GM19395 (cell line): ENCODE measurements at regions not wholly inside any gene's neighbourhood (a gene's known extent, or its start where the extent isn't known, plus 50 kb on each side); places are given as distances from the start of the nearest gene placed in this dataset.

Experiments
- ATAC-seq: cut with Tn5 transposase; IDR thresholded peaks from one replicate; pipeline ENCODE4 v1.9.1; 2021; ENCODE audit warnings: mild to moderate bottlenecking, moderate library complexity; ENCODE audit not compliant: unreplicated experiment

DNA sequence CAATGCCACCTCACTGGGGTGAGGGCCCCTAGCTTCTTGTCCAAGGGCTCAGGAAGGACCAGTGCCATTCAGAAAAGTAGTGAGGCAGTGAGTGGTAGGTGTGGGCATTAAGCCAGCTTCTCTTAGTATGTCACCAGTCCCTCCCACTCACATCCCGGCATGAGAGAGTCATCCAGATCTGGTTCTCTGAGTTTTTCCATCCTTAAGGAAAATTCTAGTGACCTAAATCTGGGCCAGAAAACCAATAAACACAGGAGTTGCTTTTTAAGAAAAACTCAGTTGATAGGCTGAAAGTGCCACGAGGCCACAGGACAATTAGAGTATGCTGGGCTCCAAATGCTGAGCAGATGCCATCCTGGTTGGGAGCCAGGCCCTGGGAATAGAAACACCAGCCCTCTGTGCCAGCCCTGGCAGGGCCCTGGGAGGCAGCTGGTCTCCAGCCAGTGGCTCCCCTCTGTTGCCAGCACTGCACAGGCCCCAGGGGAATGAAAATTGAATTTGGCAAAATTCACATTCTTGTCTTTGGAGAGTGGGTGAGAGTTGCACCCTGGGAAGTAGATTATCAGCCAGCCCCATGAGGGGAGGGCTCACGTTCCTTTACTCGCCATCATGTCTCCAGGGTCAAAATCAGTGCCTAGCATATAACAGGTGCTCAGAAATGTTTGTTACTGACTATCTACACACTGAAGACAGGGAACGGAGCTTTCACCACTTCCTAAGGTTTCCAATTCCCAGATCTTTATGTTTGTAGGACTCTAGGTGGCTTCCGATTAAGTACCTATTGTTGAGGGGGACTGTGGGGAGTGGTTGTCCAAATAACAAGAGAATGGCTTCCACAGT lies 52.8 kb downstream of the FAM43A start:
- ATAC-seq, result no peak

DNA sequence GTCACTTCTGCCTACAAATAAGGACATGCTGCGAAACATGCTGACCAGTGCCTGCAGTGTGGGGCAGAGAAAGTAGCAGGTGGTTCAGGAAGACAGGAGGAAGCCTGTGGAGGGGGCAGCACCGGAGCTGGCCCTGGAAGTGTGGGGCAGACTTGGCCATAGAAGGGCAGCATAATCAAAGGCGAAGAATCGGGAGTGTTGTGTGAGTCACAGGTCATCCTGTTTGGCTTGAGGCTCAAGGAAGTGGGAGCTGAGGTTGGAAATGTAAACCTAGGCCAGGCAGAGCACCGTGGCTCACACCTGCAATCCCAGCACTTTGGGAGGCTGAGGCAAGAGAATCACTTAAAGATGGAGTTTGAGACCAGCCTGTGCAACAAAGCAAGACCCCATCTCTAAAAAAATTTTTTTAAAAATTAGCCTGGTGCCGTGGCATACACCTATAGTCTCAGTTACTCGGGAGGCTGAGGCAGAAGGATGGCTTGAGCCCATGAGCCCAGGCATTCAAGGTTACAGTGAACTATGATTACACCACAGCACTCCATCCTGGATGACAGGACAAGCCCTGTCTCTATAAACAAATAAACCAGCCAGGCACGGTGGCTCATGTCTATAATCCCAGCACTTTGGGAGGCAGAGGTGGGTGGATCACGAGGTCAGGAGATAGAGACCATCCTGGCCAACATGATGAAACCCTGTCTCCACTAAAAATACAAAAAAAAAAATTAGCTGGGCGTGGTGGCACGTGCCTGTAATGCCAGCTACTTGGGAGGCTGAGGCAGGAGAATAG lies 54.0 kb downstream of the FAM43A start:
- no peak for ATAC-seq

DNA sequence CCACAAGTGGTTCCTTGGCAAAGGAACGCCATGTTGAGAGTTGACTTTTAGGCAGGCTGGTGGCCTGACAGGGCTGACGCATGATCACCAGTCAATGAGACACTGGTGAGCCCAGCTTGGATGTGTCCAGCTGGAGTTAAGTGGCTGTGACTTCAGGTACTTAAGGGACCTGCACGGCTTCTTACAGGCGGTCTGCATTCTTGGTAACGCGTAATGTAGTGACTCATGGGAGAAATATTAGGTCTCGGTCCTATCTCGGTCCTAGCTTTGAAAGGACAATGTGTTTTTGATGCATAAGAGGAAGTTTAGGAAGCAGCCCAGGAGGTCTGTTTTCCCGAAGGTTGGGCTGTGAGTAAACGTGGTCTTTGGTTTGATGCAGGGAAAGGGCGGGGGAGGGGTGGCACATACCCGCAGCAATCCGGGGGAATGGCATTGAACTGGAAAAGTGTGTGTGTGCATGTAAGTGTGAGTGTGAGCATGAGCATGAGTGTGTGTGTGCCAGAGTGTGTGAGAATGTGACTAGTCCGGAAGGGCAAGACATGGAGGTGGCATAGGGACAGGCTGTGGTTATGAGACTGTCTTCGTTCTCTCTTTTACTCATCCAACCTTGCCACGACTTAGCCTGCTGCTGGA lies 55.3 kb downstream of the FAM43A start:
- ATAC-seq, result no peak

DNA sequence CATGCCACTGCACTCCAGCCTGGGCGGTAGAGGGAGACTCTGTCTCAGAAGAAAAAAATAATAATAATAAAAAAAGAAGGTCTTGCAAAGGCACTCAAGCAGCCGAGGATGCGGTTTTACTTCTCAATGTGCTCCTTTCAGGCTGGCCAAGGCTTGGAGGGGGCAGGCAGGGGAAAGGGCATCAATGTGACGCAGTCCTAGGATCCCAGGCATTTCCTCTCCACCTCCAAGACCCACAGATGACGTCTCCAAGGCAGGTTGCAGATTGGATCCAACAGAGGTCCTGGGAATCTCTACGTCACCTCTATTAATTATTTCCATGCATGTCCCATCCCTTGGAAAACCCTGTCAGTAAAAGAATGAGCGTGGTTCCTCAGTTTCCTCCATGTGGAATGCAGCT lies 56.2 kb downstream of the FAM43A start:
- ATAC-seq, result no peak

DNA sequence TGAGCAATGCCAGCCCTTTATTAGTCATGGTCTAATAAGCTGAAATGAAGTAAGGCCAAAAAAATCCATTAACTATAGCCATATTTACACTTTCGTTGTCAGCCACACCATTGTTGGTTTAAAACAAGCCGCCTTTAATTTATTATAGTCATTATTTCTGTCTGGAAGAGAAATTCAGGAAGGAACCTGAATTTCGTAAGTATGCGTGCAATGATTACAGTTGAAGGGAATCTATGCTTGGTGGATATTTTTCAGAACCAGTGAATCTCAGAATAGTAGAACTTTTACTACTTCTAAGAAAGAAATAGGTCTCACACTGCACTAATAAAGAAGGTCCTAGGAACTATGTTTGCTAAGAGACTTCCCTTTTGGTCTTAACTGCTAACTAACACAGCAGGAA lies 59.1 kb downstream of the FAM43A start:
- no peak for ATAC-seq

DNA sequence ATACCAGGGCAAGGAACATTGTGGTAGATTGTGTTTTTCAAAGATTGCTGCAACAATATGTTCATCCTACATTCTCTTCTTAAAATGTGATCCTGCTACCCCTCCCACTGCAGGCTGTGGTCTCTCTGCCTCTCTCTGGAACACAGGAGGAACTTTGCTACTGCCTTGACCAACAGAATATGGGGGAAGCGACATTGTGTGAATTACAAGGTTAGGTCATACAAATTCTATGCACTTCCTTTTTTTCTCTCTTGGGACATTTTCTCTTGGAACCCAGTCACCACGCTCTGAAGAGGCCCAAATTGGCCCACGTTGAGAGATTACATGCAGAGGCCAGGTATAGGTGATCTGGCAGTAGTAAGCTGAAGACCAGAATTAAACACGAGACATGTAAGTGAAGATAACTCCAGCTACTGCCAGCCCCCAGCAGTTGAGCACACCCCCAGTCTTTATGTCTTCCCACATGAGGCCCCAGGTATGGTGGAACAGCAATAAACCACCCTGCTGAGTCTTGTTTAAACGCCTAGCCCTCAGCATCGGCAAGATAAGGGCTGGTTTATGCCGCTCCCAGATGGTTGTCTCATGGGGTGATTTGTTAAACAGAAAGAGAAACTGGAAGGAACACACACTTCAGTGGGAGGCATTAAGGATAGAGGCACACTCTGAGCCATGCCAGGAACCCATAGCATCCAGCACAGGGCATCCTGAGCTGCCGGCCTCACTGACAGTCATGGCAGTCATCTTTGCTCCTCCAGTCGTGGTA lies 59.9 kb downstream of the FAM43A start:
- ATAC-seq, result no peak

DNA sequence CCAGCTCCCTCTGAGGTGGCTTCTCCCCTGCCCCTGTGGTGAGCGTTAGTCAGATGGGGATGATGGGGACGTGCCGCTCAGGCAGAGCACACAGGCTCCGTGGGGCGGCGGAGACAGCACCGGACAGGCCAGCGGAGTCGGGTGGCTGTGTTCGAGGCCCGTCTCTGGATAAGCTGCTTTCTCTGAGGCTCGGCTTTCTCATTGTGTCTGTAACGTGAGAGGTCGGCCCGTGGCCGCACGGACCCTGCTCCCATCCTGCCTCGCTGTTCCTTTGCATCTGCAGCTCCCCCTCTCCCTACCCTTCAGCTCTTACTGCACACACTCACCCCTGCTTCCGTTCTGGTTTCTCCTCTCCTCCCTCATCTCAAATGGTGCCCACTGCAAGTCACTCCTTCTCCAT lies 62.5 kb downstream of the FAM43A start:
- ATAC-seq, result no peak

DNA sequence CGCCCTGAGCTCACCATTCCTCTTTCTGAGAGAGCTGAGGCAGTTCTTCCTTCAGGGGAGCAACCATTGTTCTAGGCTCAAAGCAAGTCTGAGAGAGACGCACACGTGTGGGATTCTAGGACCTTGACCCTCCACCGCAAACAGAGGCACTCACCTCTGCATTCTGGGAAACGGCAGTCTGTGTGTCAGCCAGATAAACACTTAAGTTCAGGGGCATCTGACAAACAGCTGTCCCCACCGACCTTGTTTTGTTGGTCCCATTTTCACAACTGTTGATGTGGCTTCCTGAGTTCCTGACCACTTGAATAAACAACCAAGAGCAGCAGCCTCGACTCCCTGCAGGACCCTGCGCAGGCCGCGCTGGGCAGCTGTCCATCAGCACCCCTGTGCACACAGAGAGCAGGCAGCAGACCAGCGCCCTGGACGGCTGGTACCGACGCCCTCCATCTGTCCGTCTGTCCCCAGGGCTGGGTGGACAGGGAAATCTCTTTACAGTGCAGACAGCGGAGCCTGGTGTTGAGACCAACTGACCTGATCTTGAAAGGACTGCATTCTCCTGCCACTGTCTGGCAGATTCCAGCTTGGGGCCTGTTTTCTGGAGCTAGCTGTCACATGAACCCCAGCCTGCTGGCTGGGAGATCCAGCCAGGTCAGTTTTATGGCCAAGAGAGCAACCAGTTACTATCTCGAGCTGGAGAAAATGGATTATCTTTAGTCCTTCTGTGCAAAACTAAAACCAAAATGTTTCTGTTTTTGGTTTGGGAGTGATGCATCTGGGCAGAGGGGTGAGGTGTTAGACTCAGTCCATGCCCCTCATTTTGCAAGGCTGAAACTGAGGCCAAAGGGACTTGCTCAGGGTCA lies 64.2 kb downstream of the FAM43A start:
- no peak for ATAC-seq

DNA sequence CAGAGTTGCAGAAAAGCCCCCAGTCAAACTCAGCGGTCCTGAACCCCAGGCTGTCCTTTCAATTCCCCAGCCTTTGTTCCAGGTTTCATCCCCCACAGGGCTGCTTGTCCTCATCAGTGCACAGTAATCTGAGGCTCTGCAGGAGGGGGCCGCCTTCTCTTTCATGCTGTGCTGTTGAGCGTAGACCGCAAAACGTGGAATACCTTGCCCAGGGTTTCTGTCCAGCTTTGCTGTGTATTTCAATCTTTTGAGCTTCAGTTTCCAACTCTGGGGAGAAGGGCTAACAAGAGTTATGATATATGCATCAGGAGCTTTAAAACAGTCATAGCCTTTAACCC lies 64.8 kb downstream of the FAM43A start:
- no peak for ATAC-seq

DNA sequence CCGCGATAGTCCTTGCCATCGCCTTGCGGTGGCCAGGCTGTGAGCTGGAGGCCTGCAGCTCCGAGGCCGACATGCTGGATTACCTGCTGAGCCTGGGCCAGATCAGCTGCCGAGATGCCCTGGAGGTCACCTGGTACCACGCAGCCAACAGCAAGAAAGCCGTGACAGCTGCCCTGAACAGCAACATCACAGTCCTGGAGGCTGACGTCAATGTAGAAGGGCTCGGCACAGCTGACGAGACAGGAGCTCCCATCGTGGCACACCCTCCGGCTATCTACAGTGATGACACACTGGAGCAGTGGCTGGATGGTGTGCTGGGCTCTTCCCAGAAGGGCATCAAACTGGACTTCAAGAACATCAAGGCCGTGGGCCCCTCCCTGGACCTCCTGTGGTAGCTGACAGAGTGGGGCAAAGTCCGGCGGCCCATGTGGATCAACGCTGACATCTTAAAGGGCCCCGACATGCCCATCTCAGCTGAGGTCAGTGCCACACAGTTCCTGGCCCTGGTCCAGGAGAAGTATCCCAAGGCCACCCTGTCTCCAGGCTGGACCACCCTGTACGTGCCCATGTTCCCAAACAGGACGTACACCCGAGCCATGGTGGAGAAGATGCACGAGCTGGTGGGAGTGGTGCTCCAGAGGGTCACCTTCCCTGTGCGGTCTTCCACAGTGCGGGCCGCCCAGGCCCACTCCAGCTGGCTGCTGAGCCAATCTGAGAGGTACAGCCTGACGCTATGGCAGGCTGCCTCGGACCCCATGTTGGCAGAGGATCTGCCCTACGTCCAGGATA lies 70.2 kb downstream of the FAM43A start:
- no peak for ATAC-seq

DNA sequence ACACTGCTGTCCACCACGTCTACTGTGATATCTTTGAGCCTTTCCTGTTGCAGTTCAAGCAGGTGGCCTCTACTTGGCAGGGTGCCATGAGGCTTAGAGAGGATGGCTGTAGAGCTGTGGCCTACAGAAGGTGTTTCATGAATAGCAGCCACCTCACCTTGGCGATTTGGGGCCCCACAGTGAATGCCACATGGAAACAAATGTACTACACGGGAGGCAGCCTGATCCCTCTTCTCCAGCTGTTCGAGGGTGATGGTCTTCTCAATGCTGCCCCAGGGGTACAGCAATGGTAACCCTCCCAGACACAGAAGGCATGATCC lies 70.7 kb downstream of the FAM43A start:
- ATAC-seq, result no peak

DNA sequence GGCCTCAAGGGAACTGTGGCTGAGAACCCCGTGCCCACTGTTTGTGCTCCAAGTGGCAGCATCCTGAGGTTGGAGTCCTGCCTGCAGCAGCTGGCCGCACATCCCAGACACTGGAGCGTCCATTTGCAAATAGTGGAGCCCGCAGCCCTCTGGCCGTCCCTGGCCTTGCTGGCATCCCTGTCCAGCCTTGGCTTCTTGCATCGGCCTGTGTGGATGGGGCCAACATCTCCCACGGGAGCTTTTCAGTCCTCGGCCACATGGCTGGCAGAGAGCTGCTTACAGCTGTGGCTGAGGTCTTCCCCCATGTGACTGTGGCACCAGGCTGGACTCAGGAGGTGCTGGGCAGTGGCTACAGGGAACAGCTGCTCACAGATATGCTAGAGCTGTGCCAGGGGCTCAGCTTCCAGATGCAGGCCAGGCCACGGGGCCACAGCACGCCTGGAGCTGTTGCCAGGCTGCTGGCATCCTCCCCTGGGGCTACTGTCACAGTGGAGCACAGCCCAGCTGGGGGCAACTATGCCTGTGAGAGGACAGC lies 71.2 kb downstream of the FAM43A start:
- no peak for ATAC-seq

DNA sequence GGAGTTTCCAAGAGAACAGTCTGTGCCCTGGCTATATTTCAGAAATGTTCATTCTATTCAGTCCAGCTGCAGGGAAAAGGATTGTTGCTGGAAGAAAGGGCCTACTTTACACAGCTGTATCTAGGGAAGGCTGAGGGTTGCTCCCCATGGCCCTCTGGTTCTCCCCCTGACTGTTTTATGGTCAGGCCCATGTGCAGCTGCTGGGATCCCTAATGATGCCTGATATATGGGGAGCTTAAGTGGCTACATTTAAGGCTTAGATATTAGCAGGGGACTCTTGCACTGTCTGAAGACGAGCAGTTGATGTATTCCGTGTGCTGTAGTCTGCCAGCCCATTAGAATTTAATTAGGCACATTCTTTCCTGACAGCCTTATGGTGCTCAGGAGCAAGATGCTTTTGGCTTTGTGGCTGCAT lies 72.0 kb downstream of the FAM43A start:
- ATAC-seq, result no peak

DNA sequence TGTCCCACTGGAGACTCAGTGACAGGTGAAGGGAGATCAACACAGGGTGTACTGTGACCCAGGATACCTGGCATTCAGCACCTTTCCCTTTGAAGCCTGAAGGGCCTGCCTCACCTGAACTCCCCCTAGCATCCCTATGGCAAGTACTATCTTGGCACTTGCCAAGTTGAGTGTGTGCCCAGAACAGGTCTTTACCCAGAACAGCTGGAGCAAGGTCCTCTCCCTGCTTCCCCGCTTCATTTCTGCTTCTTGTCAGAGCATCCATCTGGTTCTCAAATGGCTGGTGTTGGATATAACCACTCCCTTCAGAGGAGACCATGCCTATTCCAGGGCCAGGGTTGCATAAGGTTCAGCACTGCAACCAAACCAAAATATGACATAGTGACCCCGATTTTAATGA lies 73.0 kb downstream of the FAM43A start:
- ATAC-seq, result no peak

DNA sequence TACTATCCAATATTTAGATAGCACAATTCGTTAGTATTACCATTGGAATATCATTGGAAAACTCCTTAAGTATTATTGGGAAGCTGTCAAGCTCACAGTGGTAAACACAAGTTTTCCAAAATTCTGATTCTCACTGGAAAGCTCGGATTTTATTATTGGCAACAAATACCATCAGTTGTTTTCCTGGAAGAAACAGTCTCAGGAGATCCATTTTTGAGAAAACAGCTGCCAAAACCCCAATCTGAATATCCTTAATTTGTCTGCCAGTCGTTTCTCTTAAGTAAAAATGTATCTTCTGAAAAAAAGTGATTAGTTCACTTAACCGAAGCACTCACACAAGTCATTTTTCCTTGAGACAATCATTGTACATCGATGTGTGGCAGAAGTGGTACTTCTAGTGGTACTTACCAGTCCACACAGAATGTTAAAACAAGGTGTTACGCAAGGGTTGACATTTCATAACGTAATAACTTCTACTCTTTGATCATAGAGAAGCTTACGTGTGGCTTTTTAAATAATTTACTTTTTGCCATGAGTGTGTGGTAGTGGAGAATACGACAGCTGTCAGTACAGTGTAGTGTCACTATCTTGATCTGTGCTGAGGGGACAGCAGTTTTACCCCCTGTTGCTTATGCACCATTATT lies 74.9 kb downstream of the FAM43A start:
- no peak for ATAC-seq

DNA sequence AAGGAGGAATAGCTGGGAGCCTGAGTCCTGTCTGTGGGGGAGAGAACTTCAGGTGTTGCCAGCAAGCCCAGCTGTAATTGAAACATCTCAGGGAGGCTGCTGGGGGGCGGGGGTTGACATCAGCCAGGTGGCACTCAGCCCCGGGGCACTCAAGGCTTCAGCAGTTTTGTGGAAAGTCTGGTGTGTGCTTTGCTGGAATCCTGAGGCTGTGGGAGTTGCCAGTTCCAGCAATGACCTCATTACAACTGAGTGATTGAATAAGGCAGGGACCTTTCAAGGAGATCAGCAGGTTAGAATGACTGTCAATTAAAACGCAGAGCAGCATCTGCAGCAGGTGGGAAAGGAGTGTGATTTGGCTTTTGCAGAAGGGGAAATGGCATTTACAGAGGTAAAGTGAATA lies 75.7 kb downstream of the FAM43A start:
- ATAC-seq, result no peak

DNA sequence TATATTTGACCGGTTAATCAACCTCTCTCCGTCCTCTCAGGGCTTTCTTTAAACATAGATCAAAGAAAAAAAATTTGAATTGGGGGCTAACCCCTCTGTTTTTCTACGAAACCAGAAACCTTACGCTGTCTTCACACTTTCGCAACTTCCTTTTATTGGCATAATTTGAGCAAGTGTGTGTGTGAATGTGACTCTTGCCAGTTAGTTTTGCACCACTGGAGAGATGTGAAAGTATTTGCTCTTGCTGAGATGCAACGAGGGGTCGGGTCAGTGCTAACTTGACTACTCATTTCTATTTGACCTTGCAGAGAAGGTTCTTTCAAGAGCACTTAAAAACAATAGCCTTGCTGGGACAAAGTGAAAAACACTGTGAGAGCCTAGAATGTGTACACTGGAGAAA lies 81.2 kb downstream of the FAM43A start:
- no peak for ATAC-seq

DNA sequence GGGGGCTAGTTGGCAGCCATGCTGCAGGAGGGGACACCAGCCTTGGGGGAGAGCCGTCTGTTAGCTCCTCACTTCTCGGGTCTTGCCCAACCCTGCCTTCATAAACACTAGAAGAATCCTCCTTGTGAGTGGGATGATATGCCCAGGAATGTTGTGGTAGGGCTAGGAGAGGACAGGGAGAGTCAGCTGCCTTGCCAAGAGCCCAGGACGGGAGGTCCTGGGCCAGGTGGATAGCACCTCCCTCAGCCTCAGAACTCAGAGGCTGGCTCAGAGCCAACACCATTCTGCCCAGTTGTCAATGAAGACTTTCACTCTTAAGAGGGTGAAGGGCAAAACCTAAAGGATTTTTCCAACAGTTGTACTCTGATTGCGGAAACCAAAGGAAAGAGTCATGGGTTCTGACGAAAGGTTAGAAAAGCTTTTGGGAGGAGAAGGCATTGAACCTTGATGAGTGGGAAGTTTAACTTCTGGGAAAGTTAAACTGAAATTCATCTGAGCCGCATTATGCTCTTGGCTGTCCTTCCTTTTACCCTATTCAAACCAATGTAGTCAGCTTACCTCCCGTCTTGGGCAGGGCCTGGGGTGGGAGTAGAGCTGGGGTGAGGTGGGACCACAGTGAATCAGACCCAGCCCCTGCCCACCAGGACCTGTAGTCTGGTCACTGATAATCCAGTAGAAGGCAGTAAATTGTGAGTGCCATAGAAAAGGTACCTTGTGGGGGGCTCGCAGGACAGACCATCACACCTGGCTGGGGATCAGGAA lies 81.9 kb downstream of the FAM43A start:
- ATAC-seq, result no peak
